SK-MEL-5 (cell line): ENCODE measurements at regions not wholly inside any gene's neighbourhood (a gene's known extent, or its start where the extent isn't known, plus 50 kb on each side); places are given as distances from the start of the nearest gene placed in this dataset.

Experiments
- DNase-seq: peaks from one replicate; pipeline ENCODE4 v3.0.0-alpha.2; 2016; ENCODE audit warnings: low read depth, low spot score
- in situ Hi-C: cut with HindIII; loops from 2 replicates; pipeline ENCODE4 v1.10.0; 2016; ENCODE audit warnings: low sequenced_read_pairs, high pct_unique_total_duplicates, low pct_unique_long_range_greater_than_20kb

DNA sequence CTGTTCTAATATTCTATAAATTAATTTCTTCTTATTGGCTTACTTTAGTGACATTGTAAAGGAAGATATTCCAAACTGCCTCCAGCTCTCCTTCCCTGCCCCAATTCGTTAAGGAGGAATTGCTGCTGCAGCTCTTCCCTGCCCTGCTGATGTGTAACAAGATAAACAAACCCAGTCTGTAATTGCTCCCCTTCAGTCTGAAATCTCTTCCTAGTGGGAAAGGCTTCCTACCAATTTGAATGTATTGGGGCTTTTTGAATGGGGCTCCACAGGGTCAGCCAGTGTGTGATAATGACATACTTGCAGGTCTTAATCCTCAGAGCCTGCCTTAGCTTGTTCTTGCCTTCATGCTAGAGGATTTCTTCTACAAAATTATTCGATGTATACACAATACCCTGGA, 849.9 kb upstream of the GHITM start:
- DNase-seq, result no peak
- in situ Hi-C loops, result no loop called here

DNA sequence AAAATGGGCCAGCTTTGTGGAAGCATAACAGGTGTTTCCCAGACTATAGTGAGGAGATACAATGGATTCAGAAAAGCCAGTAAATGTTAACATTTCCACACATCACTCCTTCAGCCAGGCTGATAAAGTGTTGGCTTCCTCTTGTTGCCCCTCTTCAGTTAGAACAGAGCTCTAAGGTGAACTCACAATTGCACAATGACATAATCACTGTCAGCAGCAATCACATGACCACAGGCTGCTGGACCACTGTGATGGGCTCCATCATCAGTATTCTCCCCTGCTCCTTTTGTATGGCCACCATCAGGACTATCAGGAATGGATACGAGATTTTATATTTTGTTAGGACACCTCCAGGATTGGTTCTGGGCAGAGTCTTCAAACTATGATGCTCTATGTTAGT, 849.4 kb upstream of the GHITM start:
- no peak for DNase-seq
- in situ Hi-C loops, result no loop called here

DNA sequence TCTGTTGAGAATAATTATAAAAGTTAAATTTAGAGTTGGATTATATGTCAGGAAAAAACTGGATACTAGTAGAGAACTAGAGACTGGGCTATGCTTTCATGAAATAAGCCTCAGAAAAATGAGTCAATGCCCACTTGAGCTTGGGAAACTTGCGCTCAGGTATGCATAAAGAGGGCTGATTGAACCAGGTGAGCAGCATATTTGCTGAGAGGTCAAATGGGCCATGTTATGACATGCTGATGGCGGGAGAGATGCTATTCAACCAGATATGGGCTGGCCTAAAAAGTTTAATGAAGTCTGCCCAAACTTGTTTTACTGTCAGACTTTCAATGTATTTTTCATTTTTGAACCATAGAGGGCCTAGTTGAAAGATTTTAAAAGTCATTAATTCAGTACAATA, 837.6 kb upstream of the GHITM start:
- in situ Hi-C loops, result no loop called here
- no peak for DNase-seq

DNA sequence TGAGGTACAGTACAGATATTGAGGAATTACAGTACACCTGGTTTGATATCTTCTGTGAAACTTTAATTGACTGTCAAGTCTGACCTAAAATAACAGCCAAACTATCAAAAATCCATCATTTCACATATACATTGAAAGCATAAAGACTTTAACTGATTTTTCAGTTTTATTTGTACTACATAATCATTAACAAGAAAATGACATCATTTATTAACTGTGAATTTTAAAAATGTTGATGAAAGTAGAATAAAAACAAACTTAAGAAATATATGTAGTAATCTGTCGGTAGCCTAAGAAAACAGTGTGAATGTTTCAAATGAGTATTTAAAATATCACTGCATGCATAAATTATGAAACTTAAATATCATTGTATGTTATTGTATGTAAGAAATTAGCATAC, 836.7 kb upstream of the GHITM start:
- no peak for DNase-seq
- in situ Hi-C loops, result no loop called here

DNA sequence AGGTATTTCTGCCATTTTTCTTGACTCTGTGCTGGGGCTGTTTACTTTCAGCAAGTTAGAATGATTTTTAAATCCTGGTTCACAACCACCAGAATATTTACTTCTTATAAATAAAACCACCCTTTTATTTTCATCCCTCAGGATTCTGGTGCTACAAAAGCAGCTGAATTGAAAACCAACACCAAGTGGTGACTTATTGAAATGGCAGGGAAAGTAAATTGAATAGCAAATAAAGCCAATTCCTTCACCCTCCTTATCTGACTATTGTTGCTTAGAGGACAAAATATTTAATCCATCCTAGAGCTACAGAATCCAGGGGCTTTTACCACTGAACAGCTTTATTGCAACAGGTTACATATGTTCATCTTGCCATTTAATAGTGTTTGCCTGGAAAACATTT, 828.6 kb upstream of the GHITM start:
- no peak for DNase-seq
- in situ Hi-C loops, result no loop called here

DNA sequence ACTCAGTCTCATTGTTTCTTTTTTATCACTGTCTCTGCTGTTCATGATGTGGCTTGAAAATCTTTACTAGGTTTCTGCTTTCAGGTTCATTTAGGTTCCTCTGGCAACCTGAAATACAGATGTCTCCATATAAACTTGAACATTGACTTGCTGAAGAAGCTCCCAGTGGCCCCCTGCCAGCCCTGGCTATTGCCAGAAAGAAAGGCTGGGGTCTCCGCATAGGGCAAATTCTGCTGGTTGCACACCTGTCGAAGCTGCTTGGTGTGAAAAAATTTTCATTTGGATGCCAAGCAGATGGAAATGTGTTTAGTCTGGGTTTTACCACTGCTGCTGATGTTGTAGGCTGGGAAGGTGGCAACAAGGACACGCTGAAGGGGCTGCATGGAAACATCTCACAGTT, 826.7 kb upstream of the GHITM start:
- in situ Hi-C loops, result no loop called here
- DNase-seq, result no peak

DNA sequence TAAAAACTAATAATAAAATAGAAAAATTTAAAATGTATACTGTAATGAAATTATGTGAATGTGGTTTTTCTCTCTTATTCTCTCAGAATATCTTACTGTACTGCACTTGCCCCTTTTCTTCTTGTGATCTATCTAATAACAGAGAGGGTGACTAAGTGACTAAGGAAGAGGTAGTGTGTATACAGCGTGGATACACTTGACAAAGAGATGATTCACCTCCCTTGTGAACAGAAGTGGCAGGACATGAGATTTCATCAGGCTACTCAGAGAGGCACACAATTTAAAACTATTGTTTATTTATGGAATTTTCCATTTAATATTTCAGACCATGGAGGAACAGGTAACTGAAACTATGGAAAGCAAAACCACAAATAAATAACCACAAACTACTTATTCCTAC, 806.6 kb upstream of the GHITM start:
- DNase-seq, result no peak

DNA sequence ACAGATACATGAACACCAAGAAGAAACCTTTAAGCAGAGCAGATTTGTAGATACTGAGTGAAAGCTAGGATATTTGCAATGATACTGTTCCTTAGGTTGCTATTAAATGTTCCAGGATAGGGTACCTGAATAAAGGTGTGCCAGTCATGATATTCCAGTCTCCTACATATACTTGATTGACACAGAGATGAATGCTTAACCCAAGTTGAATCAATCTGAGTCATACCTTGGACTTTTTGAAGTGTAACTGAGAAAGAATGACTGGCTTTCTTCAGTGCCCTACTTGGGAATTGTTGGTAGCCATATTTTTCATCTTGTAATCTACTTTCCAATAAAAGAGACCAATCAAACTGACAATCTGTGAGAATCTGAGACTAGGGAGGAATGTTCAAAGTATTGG, 805.7 kb upstream of the GHITM start:
- no peak for DNase-seq
- in situ Hi-C loops, result no loop called here

More for the DNA sequence above, 806.6 kb upstream of the GHITM start:
- in situ Hi-C loops, result no loop called here

DNA sequence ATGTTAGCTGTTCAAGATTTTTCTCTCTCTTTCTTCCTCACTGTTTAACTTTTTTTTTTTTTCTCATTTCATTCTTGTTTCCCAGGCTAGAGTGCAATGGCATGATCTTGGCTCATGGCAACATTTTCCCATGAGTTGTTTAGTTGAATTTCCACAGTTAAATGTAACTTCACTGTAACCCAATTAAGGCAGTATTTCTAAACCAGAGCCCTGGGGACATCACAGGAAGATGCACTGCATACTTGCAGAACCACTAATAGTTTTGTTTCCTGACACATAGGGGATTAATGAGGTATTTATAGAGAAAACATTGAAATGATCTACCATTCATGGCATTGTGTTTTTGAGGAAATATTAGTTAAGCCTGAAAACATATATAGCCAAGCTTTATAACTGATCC, 795.6 kb upstream of the GHITM start:
- DNase-seq, result no peak
- in situ Hi-C loops, result no loop called here

DNA sequence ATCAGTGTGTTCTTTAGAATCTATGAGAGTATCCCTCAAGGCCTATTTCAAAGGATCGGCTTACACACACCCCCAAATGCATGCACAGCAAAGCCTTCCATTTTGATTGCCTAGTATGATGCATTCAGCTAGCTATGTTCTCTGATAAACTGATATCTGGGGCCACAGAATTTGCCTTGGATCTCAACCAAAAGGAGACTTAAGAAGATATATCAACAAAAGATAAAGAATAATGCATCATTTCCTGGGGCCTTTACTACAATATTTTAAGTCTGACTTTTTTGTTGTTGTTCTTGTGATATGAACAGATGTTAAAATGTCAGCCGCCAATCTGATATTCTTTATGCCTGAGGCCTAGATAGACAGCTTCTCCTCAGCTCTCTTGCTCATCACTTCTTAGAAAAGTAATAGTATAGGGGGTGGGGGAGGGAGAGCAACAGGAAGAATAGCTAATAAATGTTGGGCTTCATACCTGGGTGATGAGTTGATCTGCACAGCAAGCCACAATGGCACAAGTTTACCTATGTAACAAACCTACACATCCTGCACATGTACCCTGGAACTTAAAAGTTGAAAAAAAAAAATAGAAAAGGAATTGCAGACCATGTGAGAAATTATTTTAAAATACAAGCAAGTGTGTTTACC, 792.9 kb upstream of the GHITM start:
- DNase-seq, result no peak
- in situ Hi-C loops, result no loop called here

DNA sequence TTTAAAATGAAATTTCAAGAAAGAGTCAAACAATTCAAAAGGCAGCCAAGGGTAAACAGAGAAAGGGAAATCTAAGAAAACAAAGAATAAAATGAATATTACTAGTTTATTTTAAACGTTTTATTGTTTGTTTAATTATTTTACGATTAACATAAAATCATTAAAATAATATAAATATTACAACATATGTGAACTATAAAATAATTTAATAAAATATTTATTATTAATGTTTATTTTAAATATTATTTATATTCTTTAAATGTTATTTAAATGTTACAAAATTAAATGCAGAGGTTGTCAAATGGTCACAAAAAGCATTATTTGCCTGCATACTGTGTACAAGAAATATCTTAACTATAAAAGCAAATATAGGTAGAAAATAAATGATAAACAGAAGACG, 786.7 kb upstream of the GHITM start:
- DNase-seq, result no peak
- in situ Hi-C loops, result no loop called here

DNA sequence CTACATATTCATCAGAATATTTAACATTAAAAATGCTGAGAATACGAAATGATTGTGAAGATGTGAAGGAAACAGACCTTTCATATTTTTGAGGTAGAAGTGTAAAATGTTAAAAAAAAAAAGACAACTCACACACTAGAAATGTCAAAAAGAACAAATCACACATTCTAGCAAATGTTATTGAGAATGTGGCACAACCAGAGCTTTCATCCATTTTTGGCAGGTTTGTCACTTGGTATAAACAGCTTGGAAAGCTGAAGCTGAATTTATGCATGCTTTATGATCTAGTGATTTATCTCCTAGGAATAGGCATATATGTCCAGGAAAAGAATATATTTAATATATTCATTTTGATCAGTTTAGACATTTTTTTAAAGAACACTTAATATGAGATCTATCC, 784.9 kb upstream of the GHITM start:
- no peak for DNase-seq
- in situ Hi-C loops, result no loop called here

DNA sequence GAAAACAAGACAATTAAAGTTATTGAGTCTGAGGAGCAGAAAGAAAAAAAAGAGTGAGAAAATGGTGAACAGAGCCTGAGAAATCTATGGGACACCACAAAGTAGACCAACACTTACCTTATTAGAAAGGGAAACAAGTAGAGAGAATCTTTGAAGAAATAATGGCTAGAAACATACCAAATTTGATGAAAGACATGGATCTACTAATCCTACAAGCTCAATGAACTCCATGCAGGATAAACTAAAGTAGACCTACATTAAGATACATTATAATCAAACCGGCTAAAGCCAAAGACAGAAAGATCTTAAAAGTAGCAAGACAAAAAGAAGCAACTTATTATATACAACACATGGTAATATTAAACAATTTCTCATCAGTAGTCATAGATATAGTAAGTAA, 782.3 kb upstream of the GHITM start:
- no peak for DNase-seq
- in situ Hi-C loops, result no loop called here

DNA sequence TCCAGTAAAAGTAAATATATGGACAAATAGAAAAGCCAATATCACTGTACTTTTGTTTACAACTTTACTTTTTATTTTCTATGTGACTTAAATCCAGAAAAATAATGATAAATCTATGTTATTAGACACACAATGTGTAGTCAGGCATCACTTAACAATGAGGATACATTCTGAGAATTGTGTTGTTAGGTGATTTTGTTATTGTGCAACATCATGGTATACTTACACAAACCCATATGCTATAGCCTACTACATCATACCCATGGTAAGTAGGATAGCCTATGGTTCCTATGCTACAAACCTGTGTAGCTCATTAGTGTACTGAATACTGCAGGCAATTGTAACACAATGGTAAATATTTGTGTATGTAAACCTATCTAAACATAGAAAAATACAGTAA, 781.7 kb upstream of the GHITM start:
- DNase-seq, result no peak
- in situ Hi-C loops, result no loop called here

DNA sequence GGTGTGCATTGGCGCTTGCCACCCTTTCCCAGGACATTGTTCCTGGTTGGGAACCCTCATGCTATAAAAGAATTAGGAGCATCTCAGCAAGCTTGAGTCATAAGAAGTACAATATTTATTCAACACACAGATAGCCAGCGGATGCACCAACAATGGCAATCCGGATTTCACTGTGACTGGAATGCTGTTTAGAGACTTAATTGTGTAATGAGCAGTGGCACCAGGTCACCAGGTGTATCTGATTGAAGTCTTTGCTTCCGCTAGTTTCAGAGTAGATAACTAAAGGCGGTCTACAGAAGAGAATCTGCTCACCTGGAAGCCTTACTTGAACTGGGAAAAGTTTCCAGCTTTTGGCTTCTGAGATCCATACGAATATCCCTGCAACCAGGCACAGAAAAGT, 772.3 kb upstream of the GHITM start:
- in situ Hi-C loops, result no loop called here
- no peak for DNase-seq

DNA sequence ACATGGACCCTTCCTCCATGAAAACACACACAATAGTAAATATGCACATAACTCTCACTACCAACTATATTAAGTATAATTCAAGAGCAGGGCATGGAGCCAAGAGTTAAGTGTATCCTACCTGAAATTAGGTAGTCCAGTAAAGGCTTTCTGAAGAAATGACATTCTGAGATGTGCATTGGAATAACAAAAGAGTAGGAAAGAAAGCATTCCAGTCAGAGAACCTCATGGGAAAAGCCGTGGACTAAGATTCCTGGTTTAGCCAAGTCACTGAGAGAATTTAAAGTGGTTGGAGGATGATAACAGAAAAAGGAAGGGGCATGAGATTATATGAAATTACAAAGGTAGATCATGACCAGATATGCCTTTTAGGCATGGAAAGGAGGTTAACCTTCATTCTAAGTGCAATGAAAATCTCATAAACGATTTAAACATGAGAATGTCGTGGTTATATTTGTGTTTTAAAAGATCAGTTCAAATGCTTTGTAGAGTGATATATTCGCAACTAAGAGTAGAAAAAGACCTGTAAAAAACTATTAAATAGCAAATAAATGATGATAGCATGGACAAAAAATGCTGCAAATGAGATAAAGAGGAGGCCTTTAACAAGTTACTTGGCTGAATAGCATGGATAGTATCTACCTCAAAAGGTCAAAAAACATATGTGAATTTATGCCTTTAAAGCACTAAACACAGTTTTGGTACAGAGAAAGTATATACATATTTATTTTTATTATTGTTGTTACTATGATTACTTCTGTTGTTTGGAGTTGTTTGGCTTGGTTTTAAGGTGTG, 767.4 kb upstream of the GHITM start:
- no peak for DNase-seq
- in situ Hi-C loops, result no loop called here

DNA sequence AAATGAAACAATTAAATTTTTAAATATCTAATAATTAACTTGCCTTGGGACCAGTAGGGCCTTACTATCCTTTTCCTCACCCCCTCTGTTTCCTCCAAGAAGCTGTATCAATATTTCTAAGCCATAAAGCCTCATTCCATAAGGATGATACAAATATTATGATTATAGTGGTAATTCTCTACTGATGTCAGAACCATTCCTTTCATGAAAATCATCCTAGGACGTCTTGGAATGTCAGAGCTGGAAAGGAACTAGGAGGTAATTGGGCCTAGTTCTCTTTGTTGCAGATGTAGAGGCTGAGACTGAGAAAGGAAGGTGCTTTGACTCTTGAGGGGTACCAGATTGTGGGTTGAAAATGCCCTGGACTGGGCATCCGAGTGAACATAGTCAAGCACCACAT, 766.7 kb upstream of the GHITM start:
- no peak for DNase-seq
- in situ Hi-C loops, result no loop called here

DNA sequence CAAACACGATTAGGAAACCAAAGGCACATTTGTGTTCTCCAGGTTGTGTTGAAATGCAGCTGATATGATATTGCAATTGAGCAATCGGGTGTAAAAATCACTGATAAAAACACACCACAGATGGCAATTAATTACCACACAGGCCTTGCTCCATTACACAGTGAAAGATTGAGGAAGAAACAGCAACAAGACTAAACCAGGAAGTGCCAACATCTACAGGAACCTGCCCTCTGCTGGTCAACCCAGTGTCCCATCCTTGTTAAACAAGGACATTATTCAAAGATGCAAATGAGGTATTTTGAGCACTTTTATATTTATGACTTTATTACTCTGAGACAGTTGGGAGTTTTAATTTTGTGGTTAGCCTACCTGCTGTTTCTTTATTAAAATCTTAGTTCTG, 765.6 kb upstream of the GHITM start:
- in situ Hi-C loops, result no loop called here
- DNase-seq, result peak; percentile 52

DNA sequence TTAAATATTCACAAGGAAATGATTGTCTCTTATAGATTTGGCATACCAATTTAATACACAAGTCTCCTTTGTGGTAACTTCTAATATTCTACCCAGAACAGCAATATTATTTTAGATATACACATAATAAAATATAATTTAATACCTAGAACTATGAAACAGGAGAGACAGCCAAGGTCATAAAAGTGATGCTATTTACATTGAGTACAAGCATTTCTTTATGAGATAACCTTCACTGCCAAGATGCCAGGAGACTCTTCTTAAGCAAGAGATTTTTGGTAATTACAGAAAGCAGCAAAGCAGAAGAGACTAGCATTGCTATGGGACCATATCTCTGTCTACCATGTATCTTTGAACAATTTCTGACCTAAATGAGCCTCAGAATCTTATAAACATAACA, 764.6 kb upstream of the GHITM start:
- no peak for DNase-seq
- in situ Hi-C loops, result no loop called here
